ENCODE measurements at regions not wholly inside any gene's neighbourhood (a gene's known extent, or its start where the extent isn't known, plus 50 kb on each side); places are given as distances from the start of the nearest gene placed in this dataset.

GRCh38 chr2:126463892-126464674 is 191.9 kb upstream of the GYPC start:
- no peak for TF ChIP-seq CTCF (IDR thresholded peaks at IDR 0.05)
- no peak for TF ChIP-seq EZH2 (IDR thresholded peaks at IDR 0.05; ENCODE audit: borderline replicate concordance, insufficient read depth, low read depth, low read length, poor library complexity, severe bottlenecking)
